CD4-positive, alpha-beta T cell treated with Interleukin-15 for 4 hours (primary cell): ENCODE measurements at regions not wholly inside any gene's neighbourhood (a gene's known extent, or its start where the extent isn't known, plus 50 kb on each side); places are given as distances from the start of the nearest gene placed in this dataset.

ENCODE experiments used
- DNase-seq: peaks from one replicate; pipeline ENCODE4 v3.0.0-alpha.2; 2020; ENCODE audit warnings: low spot score

DNA sequence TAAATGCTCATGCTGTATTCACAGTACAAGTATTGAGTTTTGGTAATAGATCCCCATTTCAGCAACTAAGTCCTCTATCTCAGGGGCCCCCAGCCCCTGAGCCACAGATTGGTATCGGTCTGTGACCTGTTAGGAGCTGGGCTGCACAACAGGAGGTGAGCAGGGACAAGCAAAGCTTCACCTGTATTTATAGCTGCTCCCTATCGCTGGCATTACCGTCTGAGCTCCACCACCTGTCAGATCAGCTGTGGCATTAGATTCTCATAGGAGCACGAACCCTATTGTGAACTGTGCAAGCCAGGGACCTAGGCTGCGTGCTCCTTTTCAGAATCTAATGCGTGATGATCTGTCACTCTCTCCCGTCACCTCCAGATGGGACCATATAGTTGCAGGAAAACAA lies 262.8 kb upstream of the UBE2E2 start:
- DNase-seq, result no peak

DNA sequence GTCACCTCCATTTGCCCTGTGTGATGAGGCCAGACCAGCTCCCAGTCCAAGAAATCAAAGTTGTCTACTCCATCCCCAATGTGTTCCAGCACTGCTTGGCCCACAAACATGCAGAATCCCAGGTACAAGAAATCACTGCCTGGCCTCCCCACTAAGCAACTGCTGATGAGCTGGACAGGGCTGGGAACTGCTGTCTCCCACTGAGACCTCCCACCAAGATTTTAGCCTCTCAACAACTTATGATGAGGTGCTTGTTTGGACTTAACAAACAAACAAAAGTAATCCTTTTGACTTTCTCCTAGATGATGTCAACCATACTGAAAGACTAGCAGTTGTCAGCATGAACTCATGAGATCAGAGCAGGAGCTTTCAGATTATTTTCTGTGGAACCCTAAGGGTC lies 260.1 kb upstream of the UBE2E2 start:
- DNase-seq, result no peak

GRCh38 chr3:22947851-22948250 lies 255.3 kb upstream of the UBE2E2 start:
- no peak for DNase-seq

DNA sequence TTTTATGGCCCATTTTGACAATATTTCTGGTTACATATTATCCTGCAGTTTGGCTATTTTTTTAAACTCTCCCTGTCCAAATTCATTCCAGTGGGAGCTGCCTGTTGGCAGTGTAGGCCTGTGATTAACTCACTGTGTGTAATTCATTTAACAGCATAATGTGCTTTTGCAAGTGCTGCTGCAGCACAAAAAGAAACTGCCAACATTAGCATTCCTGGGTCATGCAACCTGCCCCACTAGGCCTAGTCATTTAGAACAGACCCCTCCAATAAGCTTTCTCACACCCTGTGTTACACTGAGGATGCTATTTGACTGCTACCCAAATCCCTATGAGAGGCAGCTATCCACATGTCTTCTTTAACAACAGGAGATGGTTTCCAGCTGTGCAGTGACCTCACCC lies 251.2 kb upstream of the UBE2E2 start:
- DNase-seq, result no peak

- no peak for DNase-seq
Observed at GRCh38 chr3:22952860-22953259, 250.3 kb upstream of the UBE2E2 start.

DNA sequence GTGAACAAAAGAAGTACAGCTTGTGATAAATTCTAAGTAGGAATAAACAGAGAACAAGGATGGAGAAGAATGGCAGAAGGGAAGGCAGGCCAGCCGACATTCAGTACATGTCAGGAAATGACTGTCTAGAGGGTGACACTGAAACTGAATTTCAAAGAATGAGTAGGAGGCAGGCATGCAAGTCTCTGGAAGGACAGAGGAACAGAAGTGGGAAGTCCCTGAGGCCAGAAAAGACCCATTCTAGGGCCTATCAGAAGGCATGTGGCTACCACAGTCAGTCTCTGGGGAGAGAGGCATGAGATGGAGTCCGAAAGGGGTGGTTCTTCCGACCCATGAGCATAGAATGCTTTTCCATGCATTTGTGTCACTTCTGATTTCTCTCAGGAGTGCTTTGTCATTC lies 243.5 kb upstream of the UBE2E2 start:
- no peak for DNase-seq

GRCh38 chr3:22960105-22960984 lies 242.8 kb upstream of the UBE2E2 start:
- DNase-seq, result no peak

GRCh38 chr3:22962244-22962643 lies 240.9 kb upstream of the UBE2E2 start:
- no peak for DNase-seq

DNA sequence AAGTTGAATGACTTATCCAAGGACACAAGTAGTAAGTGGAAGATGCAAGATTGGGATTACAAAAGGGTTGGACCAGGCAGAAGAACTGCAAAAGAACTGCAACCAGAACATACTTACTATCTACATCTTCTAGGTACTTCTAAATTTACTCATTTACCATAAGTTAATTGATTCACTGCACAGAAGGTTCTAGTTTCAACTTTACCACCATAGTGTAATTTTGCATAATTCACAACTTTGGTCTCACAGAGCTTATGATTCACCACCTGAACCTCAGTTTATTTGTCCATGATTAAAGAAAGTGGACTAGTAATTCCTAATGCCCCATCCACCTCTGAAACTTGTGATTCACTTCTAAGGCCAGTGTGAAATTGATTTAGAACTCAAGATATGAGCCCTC lies 236.8 kb upstream of the UBE2E2 start:
- DNase-seq, result no peak

DNA sequence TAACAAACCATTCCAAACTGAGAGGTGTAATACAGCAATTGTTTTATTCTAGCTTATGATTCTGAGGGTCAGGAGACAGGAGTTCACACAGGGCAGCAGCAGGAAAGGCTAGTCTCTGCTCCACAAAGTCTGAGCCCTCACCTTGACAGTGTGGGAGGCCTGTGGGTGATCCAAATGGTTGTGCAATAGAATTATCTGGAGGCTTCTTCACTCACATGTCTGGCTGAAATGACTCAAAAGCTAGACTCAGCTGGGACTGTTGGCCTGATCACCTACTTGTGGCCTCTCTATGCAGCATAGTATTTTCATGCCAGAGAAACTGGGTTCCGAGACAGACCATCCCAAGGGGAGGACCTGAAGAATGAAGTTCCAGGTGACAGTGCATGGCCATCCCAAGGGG lies 233.9 kb upstream of the UBE2E2 start:
- no peak for DNase-seq

DNA sequence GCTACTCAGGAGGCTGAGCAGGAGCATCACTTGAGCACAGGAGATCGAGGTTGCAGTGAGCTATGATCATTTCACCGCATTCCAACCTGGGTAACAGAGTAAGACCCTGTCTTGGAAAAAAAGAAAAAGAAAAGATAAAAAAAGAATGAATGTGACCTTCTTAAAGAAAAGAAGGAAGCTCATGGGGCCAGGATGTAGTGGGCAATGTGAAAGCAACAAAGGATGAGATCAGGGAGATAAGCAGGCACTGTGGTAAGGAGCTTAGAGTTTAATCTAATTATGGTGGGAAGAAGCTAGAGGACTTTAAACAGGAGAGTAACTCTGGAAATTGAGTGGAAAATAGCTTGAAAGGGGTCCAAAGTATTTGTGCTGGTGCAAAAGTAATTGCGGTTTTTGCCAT lies 231.6 kb upstream of the UBE2E2 start:
- DNase-seq, result no peak

DNA sequence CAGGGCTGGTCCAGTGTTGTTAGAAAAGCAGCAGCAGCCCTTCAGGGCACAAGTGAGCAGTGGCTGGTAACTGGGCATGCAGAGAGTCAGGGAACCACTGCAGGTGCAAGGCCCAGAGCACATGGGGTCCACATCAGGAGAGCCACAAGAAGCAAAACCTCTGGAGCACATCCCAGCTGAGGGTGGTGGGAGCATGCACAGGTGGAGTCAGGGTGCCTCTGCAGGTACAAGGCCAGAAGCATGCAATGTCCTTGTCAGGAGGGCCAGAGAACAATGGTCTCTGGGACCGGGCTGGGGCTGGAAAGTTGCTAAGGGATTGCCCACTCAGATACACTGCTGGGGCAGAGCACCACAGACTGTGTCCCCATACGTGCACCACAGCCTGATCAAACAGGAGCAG lies 226.1 kb upstream of the UBE2E2 start:
- DNase-seq, result no peak

GRCh38 chr3:22977650-22978289 lies 225.4 kb upstream of the UBE2E2 start:
- DNase-seq, result no peak

DNA sequence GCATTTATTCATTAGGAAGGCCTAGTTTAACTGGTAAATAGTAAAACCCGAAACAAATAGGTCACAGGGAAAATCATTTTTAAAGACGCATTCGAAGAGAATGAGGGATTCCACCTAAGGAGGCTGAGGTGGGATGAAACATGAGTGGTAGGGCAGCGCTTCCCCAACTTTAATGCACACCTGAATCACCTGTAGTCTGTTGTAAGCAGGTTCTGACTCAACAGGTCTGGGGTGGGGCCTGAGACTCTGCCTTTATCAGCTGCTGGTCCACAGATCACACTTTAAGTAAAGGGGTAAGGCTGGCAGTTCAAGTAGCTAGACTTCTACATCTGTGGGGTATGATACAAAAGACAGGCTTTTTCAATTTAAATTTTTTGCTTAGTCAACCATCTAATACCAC lies 223.5 kb upstream of the UBE2E2 start:
- DNase-seq, result no peak

GRCh38 chr3:22980346-22980745 lies 222.8 kb upstream of the UBE2E2 start:
- DNase-seq, result no peak

GRCh38 chr3:22981166-22981565 lies 222.0 kb upstream of the UBE2E2 start:
- DNase-seq, result no peak

DNA sequence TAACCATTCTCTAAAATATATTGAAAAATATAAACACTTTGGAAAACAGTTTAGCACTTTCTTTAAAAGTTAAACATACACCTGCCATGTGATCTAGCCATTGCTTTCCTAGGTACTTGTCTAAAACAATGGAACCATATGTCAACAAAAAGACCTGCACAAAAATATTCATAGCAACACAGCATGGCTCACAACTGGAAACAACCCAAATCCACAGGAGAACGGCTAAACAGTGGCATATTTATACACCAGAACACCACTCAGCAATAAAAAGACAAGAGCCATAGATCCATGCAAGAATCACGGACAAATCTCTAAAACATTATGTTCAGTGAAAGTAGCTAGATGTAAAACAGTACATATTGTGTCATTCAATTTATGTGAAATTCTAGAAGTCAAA lies 221.3 kb upstream of the UBE2E2 start:
- DNase-seq, result no peak

DNA sequence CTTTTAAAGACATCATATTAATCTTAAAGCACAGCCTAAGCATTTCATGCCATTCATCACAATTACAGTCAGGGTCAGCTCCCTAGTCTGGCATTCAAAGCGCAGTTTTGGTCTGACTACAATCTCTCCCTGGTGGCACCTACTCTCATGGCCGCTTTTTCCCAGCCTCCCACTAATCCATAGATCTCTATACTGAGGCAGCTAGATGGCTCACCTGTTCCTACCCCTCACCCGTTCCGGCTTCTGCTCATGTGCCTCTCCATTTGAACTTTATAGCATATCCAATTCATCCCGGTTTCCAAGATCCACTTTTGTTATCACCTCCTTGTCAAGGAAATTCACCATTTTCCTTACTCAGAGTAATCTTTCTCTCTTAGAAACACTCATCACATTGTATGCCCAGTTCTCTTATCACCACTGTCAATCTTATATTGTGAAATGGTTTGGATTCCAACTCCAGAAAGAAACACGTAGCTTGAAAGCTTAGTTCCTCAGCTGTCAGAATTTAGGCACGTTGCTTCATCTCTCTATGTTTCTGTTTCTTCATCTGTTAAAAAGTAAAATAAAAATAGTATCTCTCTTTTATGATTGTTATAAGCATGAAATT lies 220.0 kb upstream of the UBE2E2 start:
- DNase-seq, result no peak

- no peak for DNase-seq
Observed at GRCh38 chr3:22986958-22987357, 216.2 kb upstream of the UBE2E2 start.

- DNase-seq, result no peak
Observed at GRCh38 chr3:22988566-22988965, 214.6 kb upstream of the UBE2E2 start.

DNA sequence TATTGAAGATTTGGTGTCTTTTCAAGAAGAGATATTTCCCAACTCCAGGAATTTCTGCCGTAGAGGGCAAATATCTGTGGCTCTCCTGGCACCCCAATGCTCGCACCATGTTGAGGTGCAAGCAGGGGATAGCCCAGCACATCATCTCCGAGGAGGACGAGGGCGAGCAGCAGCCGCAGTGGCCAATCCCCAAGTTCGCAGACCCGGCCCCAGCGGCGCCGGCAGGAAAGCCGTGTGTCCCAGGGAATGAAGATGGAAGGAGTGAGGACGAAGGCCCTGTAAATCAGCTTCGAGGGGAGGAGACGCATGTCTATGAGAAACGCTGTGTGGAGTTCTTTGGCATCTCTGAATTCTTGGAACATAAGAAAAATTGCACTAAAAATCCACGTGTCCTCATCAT lies 213.4 kb upstream of the UBE2E2 start:
- DNase-seq, result no peak

GRCh38 chr3:22990291-22991200 lies 212.6 kb upstream of the UBE2E2 start:
- DNase-seq, result no peak
